ENCODE measurements at regions not wholly inside any gene's neighbourhood (a gene's known extent, or its start where the extent isn't known, plus 50 kb on each side); places are given as distances from the start of the nearest gene placed in this dataset.
"Not testable (repeated sequence)": the region's sequence is repeated elsewhere in the genome, so short reads cannot be mapped to it uniquely, and the experiment has no call there.

DNA sequence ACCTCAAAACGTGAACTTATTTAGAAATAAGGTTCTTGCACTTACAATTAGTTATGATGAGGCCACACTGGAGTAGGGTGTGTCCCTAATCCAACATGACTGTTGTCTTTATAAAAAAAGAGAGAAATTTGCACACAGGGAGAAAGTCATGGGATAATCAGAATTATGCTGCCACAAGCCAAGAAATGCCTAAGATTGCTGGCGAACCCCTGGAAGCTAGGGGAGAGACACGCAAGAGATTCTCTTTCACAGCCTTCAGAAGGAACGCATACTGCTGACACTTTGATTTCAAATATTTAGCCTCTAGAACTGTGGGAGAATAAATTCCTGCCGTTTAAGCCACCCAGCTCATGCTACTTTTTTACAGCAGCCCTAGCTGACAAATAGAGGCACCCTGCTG lies 138.3 kb downstream of the CCDC71L start:
- DNase-seq: no peak

DNA sequence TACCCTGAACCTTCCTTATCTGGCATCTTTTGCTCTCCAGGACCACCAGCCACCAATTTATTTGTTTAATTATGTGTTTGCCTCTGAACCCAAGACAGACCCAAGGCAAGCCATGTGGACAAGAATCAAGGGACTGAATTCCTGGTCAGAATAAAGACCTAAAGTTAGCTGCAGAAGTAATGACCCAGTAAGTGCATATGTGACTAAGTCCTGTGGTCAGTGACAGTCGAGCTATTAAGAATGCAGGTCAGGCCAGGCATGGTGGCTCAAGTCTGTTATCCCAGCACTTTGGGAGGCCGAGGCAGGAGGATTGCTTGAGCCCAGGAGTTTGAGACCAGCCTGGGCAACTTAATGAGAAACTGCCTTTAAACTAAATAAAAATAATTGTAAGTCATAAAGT lies 139.4 kb downstream of the CCDC71L start:
- DNase-seq: no peak

DNA sequence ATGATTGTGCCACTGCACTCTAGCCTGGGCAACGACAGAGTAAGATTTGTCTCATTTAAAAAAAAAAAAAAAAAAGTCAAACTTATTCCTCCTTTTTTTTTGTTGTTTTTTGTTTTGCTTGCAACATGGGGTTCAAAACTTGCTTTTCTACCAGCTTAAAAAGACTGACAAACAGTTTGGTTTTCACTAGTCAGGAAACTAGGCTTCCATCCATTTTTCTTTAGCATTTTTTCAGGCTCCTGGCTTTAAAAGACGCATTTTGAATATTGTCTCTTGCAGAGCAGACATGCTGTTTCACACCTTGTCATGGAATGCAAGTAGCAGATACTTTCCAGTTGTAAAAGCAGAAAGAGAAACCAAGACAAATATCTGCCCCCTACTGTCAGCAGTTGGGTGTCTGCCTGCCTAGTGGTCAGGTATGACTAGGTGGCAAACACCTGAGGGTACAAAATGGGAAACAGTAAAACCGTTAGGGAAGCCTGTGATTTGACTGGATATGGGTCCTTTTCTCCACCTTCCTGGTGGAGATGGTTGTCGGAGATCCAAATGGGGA lies 139.9 kb downstream of the CCDC71L start:
- no peak for DNase-seq

DNA sequence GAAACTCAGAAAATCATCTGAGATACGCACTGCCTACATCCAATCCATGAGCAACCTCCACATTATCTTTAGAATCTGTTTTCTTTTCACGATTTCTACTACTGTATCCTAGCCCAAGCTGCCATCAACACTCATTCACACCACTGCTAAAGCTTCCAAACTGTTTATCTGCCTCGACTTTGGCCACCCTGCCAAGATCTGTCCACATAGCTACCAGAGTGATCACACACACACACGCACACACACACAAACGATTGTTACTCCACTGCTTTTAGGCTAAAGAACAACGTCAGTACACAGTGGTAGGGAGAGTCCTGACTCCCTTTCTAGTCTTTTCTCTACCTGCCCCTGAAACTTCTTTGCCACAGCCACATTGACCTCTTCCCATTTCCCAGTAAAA lies 142.0 kb downstream of the CCDC71L start:
- DNase-seq: no peak

DNA sequence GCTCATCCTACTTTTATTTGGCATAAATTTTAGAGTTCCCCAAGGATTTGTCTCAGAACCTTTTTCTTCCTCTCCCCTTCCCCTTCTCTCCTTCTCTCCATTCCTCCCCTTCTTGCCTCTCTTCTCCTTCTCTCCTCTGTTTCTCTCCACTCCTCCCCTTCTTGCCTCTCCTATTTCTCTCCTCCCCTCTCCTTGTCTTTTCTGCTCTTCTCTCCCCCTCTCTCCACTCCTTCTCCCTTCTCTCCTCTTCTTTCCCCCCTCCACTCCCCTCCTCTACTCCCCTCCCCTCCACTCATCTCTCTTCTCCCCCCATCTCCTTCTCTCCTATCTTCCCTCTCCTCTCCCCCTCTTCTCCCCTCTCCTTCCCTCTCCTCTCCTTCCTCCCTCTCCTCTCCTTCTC lies 142.7 kb downstream of the CCDC71L start:
- DNase-seq: no peak

DNA sequence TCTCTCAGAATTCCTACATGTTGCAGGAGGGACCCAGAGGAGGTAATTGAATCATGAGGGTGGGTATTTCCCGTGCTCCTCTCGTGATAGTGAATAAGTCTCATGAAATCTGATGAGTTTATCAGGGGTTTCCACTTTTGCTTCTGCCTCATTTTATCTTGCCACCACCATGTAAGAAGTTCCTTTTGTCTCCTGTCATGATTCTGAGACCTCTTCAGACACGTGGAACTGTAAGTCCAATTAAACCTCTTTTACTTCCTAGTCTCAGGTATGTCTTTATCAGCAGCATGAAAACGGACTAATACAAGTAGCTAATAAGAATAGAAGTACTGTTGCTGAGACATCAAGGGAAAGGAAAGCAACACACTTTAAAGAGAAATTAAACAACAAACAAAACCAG lies 143.4 kb downstream of the CCDC71L start:
- no peak for DNase-seq

DNA sequence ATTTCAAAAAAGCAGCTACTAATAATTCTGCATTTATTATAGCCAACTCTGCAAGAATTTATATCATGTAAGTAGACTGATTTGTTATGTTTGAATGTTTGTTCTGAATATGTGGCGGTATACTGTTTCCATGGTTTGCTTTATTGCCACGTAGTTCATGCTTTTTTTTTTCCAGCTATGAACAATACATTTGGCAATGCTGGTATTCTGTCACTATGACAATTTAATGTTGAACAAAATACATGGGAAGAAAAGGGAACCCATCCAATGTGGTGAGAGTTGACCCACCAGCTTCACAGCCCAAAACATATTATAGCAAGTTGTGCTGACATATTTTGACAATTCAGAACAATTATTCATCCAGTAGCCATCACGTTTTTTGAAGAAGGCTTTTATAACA lies 145.6 kb downstream of the CCDC71L start:
- no peak for DNase-seq

DNA sequence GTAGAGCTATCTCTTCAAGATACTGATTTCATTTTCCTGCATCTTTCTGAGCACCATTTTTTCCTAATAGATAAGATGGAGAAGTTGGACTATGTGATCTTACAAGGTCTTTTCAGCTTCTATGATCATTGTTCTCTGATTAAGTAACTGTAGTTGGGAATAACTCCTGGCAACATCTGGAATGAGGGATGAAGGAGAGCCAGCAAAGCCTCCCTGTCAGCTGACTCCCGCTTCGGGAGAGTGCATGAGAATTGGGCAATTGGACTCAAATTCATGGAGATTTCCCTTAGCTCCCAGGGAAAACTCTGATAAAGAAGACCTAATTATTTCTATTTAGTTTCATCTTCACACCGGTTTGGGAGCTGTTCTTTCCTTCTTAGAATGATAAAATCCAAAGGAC lies 146.1 kb downstream of the CCDC71L start:
- no peak for DNase-seq

DNA sequence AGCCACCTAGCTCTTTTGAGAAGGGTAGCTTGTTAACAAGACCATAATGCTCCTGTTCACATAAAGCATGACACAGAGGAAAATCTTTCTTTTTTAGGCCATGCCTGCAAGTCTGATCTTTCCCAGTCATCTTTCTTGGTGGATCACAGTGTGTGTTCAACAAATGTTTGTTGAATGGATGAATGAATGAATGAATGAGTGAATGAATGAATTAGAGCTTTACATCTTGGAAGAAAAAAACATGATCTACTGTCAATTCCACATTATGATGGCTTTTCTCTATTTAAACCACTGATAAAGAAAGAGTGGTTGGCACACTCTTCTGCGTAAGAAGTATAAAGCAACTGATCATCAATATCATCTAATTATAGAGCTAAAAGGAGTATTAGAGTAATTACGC lies 148.7 kb downstream of the CCDC71L start:
- no peak for DNase-seq

DNA sequence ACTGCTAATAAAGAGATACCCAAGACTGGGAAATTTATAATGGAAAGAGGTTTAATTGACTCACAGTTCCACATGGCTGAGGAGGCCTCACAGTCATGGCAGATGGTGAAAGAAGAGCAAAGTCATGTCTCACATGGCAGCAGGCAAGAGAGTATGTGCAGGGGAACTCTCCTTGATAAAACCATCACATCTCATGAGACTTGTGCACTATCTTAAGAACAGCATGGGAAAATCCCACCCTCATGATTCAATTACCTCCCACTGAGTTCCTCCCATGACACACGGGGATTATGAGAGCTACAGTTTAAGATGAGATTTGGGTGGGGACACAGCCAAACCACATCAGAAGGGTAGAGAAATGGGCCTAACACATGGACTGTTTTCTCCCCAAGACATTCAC lies 156.3 kb downstream of the CCDC71L start:
- DNase-seq: no peak

DNA sequence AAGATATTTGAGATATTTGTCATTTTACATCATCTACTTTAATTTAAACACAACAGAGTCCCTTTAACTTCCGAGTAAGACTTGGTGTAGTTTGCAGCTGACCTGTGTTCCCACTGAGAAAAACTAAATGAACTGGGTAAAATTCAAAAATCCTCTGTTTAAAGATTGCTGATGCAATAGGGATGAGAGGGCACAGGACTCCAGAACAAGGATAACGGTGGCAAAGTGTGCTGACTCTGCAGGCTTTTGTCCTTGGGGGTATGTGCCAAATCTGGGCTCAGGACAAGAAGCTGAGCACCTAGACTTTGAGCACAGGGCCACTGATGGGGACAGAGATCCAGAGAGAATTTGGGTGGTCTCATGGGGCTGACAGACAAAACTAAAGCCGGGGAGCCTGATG lies 156.8 kb downstream of the CCDC71L start:
- no peak for DNase-seq

DNA sequence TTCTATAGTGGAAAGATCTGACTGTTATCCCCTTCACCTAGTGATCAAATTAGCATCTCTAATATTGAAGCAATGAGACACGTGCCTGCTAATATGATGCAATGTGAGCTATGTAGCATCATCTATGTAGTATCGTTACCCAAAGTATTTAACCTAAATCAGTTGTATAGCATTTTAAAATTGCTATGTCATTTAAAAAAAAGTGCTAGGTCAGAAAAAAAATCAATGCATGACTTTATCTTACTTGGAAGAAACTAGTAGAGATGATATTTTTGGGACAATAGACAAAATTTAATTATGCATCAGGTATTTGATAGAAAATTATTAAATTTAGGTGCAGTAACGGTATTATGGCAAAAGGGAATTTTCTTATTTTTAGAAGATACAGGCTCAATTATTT lies 157.3 kb downstream of the CCDC71L start:
- no peak for DNase-seq

DNA sequence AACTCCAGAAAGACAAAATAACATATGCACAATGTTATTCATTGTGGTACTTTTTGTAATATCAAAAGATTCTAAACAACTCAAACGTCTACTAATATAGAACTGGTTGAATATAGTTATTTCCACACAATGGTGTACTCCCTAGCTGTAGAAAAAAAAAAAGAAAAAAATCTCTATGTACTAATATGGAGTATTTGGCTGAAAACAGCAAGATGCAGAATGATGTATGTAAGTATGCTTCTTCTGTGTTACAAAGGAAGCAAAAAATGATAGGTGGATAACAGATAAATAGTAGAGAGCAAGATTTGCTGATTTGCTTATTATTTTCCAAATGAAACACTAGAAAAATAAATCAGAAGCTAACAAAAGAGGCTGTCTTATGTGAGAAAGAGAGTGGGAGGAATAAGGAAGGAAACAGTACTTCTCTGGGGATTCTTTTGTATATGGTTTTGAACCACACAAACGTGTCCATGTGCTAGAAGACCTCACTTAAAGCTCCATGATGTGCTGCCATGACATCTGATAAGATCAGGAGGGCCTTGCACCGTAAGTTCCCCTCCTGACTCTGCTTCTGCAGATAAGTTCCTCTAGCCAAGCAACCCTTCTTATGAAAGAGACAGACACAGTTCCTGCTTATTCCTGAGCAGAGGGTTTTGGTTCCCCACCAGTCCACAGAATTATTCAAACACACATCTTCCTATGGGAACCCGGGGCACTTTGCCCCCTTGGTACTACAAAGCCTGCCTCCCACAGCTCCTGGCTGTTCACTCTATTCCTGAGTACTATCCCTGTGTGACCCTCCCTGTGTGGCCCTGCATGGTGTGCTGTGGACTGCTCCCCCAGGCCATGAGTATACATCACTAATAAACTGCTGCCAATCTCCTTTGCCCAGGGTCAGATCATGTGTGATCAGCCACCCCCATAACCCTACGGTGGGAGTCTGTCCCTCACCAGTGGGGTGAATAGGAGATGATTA lies 159.1 kb downstream of the CCDC71L start:
- DNase-seq: no peak

DNA sequence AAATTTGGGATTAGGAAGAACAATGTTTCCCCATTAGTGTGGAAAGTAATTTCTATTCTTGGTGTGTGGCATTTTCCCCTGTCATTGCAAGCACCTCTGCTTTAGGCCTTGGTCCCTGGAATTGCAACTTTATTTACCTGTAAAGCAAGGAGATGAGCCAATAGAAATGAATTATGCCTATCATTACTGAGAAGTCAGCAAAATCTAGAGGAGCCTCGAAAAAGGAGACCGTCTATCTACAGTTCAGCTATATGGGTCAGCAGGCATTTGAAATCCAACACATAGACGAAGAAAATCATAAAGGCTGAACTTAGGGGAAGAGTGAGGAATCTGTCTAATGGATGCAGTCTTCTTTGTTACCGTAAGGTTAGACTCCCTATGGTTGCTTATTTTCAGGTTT lies 161.1 kb downstream of the CCDC71L start:
- no peak for DNase-seq

DNA sequence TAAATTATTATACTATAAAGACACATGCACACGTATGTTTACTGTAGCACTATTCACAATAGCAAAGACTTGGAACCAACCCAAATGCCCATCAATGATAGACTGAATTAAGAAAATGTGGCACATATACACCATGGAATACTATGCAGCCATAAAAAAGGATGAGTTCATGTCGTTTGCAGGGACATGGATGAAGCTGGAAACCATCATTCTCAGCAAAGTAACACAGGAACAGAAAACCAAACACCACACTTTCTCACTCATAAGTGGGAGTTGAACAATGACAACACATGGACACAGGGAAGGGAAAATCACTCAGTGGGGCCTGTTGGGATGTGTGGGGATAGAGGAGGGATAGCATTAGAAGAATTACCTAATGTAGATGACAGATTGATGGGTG lies 163.0 kb downstream of the CCDC71L start:
- DNase-seq: not testable (repeated sequence)

DNA sequence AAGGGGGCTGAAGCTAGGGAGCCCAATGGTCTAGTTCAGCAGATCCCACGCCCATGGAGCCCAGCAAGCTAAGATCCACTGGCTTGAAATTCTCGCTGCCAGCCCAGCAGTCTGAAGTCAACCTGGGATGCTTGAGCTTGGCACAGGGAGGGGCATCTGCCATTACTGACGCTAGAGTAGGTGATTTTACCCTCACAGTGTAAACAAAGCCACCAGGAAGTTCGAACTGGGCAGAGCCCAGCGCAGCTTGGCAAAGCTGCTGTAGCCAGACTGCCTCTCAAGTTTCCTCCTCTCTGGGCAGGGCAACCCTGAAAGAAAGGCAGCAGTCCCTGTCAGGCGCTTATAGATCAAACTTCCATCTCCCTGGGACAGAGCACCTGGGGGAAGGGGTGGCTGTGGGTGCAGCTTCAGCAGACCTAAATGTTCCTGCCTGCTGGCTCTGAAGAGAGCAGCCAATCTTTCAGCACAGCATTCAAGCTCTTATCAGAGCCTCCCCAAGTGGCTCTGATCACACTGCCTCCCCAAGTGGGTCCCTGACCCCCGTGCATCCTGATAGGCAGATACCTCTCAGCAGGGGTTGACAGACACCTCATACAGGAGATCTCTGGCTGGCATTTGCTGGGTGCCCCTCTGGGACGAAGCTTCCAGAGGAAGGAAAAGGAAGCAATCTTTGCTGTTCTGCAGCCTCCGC lies 167.8 kb downstream of the CCDC71L start:
- no peak for DNase-seq

DNA sequence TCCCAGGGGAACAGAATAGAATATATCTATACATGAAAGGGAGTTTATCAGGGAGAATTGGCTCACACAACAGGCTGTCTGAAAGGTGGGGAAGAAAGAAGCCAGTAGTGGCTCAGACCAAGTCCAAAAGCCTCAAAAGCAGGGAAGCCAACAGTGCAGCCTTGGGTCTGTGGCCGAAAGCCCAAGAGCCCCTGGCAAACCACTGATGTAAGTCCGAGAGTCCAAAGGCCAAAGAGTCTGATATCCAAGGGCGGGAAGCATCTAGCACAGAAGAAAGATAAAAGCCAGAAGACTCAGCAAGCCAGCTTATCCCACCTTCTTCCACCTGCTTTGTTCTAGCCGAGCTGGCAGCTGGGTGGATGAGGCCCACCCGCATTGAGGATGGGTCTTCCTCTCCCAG lies 172.5 kb downstream of the CCDC71L start:
- DNase-seq: no peak

DNA sequence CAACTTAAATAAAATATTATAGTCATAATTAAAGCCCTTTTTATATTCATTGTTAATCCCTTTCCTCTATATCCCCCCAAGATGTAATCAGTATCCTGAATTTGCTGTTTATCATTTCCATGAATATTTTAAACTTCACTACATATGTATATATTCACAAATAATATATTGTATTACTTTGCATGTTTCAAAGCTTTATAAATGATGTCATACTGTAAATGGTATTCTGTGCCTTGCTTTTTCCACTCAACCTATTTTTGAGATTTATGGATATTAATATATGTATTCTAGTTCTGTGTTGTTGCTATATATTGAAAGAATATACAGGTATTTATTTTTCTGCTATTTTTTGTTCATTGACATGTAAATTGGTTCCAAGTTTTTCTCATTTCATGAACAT lies 173.1 kb downstream of the CCDC71L start:
- no peak for DNase-seq

DNA sequence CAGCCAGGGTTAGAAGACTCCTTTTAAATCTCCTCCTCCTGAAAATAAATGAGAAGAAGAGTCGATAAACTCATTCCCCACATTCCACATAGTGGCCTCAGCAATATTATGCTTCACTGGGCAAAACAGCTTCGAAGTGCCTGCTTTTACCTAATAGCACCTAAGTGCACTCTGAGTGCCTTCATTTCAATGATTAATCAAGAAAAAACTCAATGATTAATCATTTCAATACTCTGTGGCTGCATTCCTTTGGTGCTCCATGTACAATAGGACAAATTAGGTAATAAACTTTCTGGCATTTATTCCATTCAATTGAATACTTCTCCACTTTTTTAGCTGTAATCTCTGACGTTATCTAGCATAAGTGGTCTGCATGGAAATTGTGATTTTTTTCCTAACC lies 174.6 kb downstream of the CCDC71L start:
- DNase-seq: no peak

DNA sequence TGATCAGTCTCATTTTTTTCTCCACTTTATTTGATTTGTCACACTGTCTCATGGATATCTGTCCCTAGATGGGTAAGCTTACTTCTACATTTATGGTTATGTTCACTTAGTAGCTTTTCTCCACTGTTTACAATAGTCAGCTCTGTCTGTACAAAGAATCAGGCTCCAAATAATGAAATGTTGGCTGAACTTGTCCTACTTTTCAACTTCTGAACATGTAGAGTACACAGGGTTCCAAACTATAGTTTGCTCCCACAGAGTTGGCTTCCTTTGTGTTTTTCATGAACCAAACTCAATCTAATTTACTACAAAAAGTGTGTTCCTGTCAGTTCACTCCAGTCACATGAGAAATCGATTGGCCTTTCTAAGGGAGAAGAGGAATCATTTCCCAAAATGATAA lies 175.0 kb downstream of the CCDC71L start:
- no peak for DNase-seq

DNA sequence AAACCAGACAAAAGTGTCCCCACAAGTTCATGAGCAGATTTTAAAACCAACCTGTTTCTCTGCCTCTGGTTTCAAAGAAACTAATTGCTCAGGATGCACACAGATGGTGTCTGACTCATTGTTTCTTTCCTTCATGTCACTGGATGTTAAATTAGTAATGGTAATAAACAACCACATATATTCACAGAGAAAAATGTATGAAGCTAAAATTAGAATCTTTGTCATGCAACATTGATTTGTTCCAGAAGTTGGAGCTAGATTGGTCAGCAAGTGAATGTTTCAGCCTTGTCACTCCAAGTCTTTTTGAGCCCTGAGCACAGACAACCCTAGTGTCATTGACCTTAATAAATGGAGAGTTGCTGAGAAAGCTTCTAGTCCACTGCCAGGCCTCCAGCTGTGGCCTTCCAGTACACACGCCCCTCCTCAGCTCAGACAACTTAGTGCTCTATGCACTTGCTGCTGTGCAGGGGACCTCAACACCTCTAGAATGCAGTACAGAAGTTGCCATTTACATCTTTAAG lies 175.9 kb downstream of the CCDC71L start:
- DNase-seq: no peak

DNA sequence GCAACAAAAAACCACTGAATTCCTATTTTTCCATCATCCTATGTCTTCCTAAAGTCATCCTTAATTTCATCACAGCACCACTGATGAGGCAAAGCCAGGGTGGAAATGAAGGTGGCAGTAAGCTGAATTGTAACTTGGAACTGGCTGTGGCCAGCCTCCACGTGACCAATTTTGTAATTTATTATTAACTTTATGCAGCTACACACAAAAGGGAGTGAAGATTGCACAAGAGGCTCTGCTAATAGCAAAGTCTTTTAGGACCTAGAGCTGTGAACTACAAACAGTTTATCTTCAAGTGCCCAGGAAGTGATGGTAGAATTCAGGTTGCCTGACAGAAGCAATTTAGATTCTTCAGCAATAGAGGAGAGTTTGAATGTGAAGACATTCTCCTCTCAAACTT lies 176.4 kb downstream of the CCDC71L start:
- no peak for DNase-seq

DNA sequence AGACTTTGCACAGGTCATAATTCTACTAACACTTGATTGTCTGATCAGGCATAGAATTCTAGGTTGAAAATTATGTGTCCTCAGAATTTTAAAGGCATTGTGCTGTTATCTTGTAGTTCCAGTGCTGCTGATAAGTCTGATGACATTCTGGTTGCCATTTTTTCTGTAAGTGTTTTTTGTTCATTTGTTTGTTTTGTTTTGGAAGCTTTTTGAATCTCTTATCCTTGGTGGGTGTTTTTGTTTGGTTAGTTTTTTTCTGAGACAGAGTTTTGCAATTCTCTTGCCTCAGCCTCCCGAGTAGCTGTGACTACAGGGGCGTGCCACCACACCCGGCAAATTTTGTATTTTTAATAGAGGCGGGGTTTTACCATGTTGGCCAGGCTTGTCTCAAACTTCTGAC lies 178.9 kb downstream of the CCDC71L start:
- no peak for DNase-seq

DNA sequence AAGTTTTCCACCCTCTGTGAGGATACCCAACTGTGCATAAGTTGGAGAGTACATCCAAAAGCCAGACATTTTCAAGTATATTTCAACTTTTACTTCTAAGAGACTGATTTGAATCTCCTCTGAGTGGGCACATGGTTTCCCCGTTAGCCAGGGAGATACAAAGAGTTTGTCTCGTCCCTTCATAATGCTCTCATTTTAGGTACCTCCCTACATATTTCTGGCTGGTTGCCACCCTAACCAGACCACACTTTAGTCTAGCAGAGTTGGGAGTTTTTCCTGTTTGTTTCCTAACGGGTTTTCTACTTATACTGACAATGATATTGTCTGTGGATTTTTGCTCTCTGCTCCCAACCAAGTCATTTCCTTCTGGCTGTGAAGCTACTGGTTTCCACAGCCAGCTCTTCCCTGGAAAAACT lies 180.3 kb downstream of the CCDC71L start:
- DNase-seq: no peak

Data from NCI-H524 treated with DMSO at 0.1 percent for 48 hours (cell line).